ENCODE measurements at regions not wholly inside any gene's neighbourhood (a gene's known extent, or its start where the extent isn't known, plus 50 kb on each side); places are given as distances from the start of the nearest gene placed in this dataset.

DNA sequence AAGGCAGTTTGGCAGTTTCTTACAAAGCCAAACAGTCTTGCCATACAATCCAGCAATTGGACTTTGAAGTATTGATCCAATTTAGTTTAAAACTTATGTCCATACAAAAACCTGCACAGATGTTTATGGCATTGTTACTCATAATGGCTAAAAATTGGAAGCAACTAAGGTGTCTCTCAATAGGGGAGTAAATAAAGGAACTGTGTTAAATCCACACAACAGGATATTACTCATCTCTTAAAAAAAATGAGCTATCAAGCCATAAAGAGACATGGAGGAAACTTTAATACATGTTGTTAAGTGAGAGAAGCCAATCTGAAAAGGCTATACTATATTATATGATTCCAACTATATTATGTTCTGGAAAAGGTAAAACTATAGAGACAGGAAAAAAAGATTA, 313.6 kb upstream of the CD180 start:
- TF ChIP-seq, protein P1, sequence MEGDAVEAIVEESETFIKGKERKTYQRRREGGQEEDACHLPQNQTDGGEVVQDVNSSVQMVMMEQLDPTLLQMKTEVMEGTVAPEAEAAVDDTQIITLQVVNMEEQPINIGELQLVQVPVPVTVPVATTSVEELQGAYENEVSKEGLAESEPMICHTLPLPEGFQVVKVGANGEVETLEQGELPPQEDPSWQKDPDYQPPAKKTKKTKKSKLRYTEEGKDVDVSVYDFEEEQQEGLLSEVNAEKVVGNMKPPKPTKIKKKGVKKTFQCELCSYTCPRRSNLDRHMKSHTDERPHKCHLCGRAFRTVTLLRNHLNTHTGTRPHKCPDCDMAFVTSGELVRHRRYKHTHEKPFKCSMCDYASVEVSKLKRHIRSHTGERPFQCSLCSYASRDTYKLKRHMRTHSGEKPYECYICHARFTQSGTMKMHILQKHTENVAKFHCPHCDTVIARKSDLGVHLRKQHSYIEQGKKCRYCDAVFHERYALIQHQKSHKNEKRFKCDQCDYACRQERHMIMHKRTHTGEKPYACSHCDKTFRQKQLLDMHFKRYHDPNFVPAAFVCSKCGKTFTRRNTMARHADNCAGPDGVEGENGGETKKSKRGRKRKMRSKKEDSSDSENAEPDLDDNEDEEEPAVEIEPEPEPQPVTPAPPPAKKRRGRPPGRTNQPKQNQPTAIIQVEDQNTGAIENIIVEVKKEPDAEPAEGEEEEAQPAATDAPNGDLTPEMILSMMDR (IDR thresholded peaks at IDR 0.05) = no peak
- Histone ChIP-seq H3K4me3 (no peak overlapping the region), H3K27me3 (no peaks in the 10 kb centered on the region), H3K4me1 (peaks cover 0 to 5% (median 0%) of the 10 kb centered on the region in 9 donors), H3K27ac (no peak overlapping the region), H3K36me3 (no peaks in the 10 kb centered on the region), H3K9me3 (no peaks in the 10 kb centered on the region)
- ATAC-seq (no peak), DNase-seq (no peak)
- intact Hi-C loops (cut with DNase I) = no loop called here

DNA sequence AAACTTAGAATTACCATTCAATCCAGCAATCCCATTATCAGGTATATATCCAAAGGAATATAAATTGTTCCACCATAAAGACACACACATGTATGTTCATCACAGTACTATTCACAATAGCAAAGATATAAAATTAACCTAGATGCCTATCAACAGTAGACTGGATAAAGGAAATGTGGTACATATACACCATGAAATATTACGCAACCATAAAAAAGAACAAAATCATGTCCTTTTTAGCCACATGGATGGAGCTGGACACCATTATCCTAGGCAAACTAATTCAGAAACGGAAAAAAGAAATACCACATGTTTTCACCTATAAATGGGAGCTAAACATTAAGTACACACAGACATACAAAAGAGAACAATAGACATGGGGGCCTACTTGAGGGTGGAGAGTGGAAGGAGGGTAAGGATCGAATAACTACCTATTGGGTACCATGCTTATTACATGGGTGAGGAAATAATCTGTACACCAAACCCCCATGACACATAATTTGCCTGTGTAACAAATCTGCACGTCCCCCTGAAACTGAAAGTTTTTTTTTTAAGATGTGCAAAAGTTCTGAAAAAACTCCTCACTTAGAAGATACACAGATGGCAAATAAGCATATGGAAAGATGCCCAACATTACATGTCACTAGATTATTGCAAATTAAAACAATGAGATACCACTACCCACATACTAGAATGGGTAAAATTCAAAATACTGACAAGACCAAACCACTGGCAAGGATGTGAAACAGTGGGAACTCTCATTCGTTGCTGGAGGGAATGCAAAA, 313.0 kb upstream of the CD180 start:
- no peak for DNase-seq
- no peak for ATAC-seq
- H3K4me3 ChIP-seq = no peak overlapping the region
- H3K9me3 ChIP-seq = no peaks in the 10 kb centered on the region
- H3K36me3 ChIP-seq = no peaks in the 10 kb centered on the region
- 86 to 88% methylated on average over 5 of the region's 5 CpGs for WGBS, 2 donors
- intact Hi-C loops (cut with DNase I) = no loop called here
- TF ChIP-seq, protein P1 (IDR thresholded peaks at IDR 0.05) = no peak
- peaks cover 0 to 5% (median 0%) of the 10 kb centered on the region in 9 donors for H3K4me1 ChIP-seq
- H3K27ac ChIP-seq = no peak overlapping the region
- H3K27me3 ChIP-seq = no peaks in the 10 kb centered on the region

DNA sequence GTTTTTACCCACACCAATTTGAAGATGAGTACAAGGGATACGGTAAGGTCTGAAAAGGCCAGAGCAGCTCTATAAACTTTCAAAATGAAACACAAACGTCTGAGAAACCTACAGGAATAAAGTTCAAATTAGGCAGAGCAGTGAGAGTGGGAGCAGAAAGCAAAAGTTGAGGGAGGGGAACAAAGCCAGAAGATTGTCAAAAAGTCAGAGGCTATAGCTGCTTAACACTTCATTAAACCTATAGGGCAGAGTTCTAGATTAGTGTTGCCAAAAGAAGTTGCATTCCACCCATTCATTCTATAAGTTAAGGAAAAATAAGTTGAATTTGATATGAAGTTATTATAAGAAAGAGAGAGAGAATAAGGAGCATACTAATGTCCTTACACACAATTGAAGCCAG, 309.6 kb upstream of the CD180 start:
- Histone ChIP-seq H3K27ac (no peak overlapping the region), H3K4me3 (no peak overlapping the region), H3K27me3 (no peaks in the 10 kb centered on the region), H3K36me3 (no peaks in the 10 kb centered on the region), H3K4me1 (peaks cover 0 to 5% (median 0%) of the 10 kb centered on the region in 9 donors), H3K9me3 (peaks cover 0 to under 1% (median 0%) of the 10 kb centered on the region in 11 donors)
- DNase-seq (no peak), ATAC-seq (no peak)
- TF ChIP-seq, protein P1 (IDR thresholded peaks at IDR 0.05) = no peak
- intact Hi-C loops (cut with DNase I) = no loop called here
- 82 to 85% methylated on average over 2 of the region's 2 CpGs for WGBS, 2 donors

DNA sequence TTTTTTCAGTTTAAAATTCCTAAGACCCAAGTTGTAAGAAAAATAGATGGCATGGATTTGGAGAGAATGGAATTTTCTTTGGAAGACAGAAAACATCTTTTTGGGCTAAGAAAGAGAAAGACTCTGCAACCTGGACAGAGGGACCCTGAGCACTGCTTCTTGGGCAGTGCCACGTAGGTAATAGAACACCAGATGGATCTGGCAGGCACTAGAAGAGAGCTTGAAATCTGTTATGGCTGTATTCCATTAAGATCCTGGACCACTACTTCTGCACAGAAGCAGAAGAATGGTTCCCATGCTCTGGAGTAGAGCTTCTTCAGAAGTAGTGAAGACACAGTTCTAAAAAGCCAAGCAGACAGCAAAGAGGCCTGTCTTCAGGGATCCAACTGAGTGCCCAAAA, 306.4 kb upstream of the CD180 start:
- no peaks in the 10 kb centered on the region for H3K36me3 ChIP-seq
- H3K4me3 ChIP-seq = no peak overlapping the region
- H3K4me1 ChIP-seq = no peaks in the 10 kb centered on the region
- TF ChIP-seq, protein P1 (IDR thresholded peaks at IDR 0.05) = no peak
- DNase-seq = no peak
- no peaks in the 10 kb centered on the region for H3K27me3 ChIP-seq
- ATAC-seq = no peak
- no peak overlapping the region for H3K27ac ChIP-seq
- intact Hi-C loops (cut with DNase I) = no loop called here
- 91 to 96% methylated on average over 1 of the region's 1 CpG for WGBS, 2 donors
- peaks cover 0 to 20% (median 6%) of the 10 kb centered on the region in 11 donors for H3K9me3 ChIP-seq

Data from heart right ventricle (tissue), 16 donors.